Thymus (tissue), 11 donors: ENCODE measurements at regions not wholly inside any gene's neighbourhood (a gene's known extent, or its start where the extent isn't known, plus 50 kb on each side); places are given as distances from the start of the nearest gene placed in this dataset.

Experiments used
- DNase-seq, 9 donors: peaks; one replicate each; pipeline ENCODE4 v3.0.0-alpha.2; 2013; ENCODE audit warnings: low spot score in 9 of 9, low read depth in 6 of 9, missing footprints in 1 of 9
- H3K27ac ChIP-seq, 2 donors: one replicate each; pipeline ENCODE4 v1.5.1; 2013; ENCODE audit warnings: control low read depth in 1 of 2, low read depth in 1 of 2, low read length in 1 of 2, mild to moderate bottlenecking in 1 of 2, moderate library complexity in 1 of 2
- H3K27me3 ChIP-seq, 2 donors: one replicate each; pipeline ENCODE4 v1.5.1; 2013; ENCODE audit warnings: low read length in 1 of 2; ENCODE audit not compliant: control insufficient read depth in 2 of 2, insufficient read depth in 1 of 2
- H3K36me3 ChIP-seq, 2 donors: one replicate each; pipeline ENCODE4 v1.5.1; 2013; ENCODE audit warnings: low read length in 1 of 2, mild to moderate bottlenecking in 1 of 2, moderate library complexity in 1 of 2; ENCODE audit not compliant: control insufficient read depth in 2 of 2, insufficient read depth in 2 of 2
- H3K4me1 ChIP-seq, 2 donors: one replicate each; pipeline ENCODE4 v1.5.1; 2013; ENCODE audit warnings: low read length in 2 of 2; ENCODE audit not compliant: control insufficient read depth in 2 of 2, insufficient read depth in 2 of 2
- H3K4me3 ChIP-seq, 2 donors: one replicate each; pipeline ENCODE4 v1.5.1; 2013; ENCODE audit warnings: low read length in 2 of 2, control low read depth in 1 of 2, mild to moderate bottlenecking in 1 of 2
- H3K9me3 ChIP-seq, 2 donors: one replicate each; pipeline ENCODE4 v1.5.1; 2013; ENCODE audit warnings: low read length in 1 of 2, mild to moderate bottlenecking in 1 of 2; ENCODE audit not compliant: control insufficient read depth in 2 of 2, insufficient read depth in 1 of 2
- WGBS: extraction: QIAGEN DNeasy Blood & Tissue Kit; methylation state at CpG from one replicate; pipeline ENCODE4 v1.1.7; 2013; 5-methylcytosine and 5-hydroxymethylcytosine counted together
- donor health status: healthy.

DNA sequence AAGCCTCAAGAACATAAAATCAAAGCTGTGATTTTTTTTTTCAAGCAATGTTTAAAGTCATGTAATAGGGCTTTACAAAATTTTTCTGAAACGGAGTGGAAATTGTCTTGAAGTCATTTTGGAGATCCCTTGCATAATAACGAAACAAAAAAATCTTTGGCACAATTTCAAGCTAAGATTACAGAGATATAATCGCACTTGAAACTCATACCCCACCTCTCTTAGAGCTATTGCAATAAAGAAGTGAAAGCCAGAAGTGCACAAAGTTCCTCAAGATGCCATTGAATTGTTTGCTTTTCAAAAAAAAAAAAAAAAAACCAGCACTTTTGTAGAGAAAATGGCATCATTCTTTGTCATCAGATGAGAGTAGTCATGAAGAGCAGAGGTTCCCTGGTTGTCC lies 152.3 kb downstream of the PAX3 start:
- H3K4me1 ChIP-seq, result no peaks in the 10 kb centered on the region
- WGBS, result 85% methylated on average over 3 of the region's 3 CpGs
- DNase-seq, result no peak

DNA sequence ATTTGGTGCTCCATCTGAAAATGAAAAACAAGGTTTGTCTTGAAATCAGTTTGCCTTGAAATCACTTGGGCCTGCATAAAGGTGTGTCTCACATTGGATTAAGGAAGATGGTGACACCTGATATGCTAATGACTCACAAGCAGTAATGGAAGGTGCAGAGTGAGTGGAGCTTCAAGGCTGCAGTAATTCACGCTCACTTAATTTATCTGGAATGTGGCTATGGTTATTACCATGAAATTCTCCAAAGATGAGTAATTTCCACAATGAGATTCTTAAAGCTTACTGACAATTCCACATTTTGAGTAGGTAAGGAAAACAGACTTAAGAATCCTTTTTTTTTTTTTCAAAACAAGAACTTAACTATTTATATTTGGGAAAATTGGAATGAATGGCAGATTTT lies 156.8 kb downstream of the PAX3 start:
- no peak for DNase-seq
- Histone ChIP-seq H3K27me3 (no peaks in the 10 kb centered on the region), H3K4me3 (no peak overlapping the region), H3K27ac (no peak overlapping the region), H3K9me3 (no peaks in the 10 kb centered on the region), H3K36me3 (no peaks in the 10 kb centered on the region), H3K4me1 (no peaks in the 10 kb centered on the region)
- 93% methylated on average over 1 of the region's 1 CpG for WGBS

More for the DNA sequence above, 152.3 kb downstream of the PAX3 start:
- Histone ChIP-seq H3K4me3 (no peak overlapping the region), H3K9me3 (no peaks in the 10 kb centered on the region), H3K27me3 (no peaks in the 10 kb centered on the region), H3K27ac (no peak overlapping the region), H3K36me3 (no peaks in the 10 kb centered on the region)

DNA sequence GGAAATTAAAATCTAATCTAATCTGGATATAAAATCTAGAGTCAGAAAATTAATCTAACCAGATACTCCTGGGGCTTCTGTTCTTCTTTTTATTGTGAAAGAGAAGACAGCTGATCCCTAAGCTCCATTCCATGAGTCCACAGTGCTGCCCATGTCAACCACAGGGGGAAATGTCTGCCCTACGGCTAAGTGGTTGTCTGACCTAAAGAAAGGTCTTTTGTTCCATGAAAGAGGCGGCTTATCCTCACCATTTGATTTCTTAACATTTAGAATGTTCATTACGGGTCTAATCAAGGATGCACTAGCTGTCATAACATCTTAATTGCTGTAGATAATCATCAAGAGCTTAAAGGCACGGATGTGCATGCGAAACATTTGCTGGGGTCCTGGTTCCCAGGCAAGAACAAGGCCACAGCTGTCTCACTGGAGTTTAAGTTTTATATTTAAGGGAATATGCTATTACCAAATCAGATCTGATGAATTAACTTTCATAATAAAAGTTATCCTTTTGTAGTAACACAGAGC lies 162.6 kb downstream of the PAX3 start:
- WGBS, result 91% methylated on average over 5 of the region's 5 CpGs
- no peak for DNase-seq
- Histone ChIP-seq H3K36me3 (no peaks in the 10 kb centered on the region), H3K27me3 (no peaks in the 10 kb centered on the region), H3K4me1 (no peaks in the 10 kb centered on the region), H3K4me3 (no peak overlapping the region), H3K9me3 (no peaks in the 10 kb centered on the region), H3K27ac (no peak overlapping the region)

DNA sequence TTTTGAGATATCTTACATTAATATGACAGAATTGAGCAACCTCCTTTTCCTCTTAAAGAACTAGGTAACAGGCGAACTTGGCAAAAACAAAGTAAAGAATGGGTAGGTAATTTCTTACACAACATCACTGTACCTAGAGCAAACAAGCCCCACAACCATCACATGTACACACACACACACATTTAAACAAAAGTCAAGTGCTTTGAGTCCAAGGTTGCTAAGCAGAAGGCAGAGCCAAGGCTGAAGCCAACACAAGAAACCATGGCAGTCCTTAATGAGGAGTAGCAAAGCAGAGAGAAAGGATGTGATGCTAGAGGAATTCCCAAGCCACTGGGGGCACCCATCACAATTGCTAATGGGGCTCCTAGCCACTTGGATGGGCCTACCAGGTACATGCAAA lies 164.1 kb downstream of the PAX3 start:
- Histone ChIP-seq H3K4me1 (no peaks in the 10 kb centered on the region), H3K36me3 (no peaks in the 10 kb centered on the region), H3K27me3 (no peaks in the 10 kb centered on the region), H3K9me3 (no peaks in the 10 kb centered on the region), H3K27ac (no peak overlapping the region), H3K4me3 (no peak overlapping the region)
- WGBS, result 95% methylated on average over 1 of the region's 1 CpG
- DNase-seq, result no peak

DNA sequence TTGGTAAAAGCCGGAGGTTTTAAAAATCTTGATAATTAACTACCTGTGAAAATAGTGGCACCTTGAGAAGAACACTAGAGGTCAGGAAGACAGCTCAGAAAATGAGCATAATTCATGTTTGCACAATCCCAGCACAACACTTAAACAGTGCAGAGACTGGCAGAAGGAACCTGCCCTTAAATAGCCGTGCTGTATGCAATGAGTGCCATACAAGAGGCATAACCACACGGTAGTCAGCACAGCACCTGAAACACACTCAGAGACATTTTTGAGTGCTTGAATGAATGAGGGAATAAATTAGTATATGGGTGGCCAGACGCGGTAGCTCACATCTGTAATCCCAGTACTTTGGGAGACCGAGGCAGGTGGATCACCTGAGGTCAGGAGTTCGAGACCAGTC lies 164.9 kb downstream of the PAX3 start:
- H3K27me3 ChIP-seq, result no peaks in the 10 kb centered on the region
- H3K27ac ChIP-seq, result no peak overlapping the region
- no peaks in the 10 kb centered on the region for H3K9me3 ChIP-seq
- no peaks in the 10 kb centered on the region for H3K36me3 ChIP-seq
- H3K4me3 ChIP-seq, result no peak overlapping the region
- WGBS, result 91% methylated on average over 7 of the region's 7 CpGs
- no peak for DNase-seq
- H3K4me1 ChIP-seq, result no peaks in the 10 kb centered on the region

DNA sequence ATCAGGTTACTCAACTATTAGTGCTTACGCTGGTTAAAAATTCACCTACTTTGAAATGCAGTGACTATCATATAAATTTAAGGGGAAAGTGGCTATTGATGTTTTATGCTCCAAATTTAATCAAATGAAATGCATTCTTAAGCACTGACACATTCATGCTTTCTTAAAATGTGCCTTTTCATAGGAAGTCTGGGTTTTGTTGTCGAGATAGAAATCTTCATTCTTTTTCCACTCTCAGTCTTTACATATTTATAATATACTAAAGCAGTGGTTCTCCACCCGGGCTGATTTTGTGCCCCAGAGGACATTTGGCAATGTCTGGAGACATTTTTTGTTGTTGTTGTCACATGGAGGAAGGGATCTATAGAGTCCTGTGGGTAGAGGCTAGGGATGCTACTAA lies 167.9 kb downstream of the PAX3 start:
- no peaks in the 10 kb centered on the region for H3K4me1 ChIP-seq
- no peaks in the 10 kb centered on the region for H3K9me3 ChIP-seq
- H3K27me3 ChIP-seq, result no peaks in the 10 kb centered on the region
- 81% methylated on average over 3 of the region's 3 CpGs for WGBS
- no peak for DNase-seq
- no peak overlapping the region for H3K4me3 ChIP-seq
- no peaks in the 10 kb centered on the region for H3K36me3 ChIP-seq
- no peak overlapping the region for H3K27ac ChIP-seq

DNA sequence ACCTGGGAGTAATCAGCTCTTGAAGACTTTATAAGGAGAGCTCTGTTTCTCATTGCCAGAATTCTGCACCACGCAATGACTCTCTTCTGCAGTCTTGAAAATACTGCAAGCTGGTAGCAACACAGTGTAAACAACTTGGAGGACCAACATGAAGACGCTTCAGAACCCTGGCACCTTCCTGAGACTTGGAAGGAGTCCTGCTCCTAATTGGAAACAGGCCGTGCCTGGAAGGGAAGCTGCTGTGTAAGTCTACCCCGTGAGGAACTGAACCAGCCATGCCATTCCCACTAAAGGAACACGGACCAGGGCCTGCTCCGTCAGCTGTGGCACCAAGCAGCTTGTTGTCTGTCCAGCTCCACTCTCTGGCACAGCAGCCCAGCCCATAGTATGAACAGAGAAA lies 171.1 kb downstream of the PAX3 start:
- H3K36me3 ChIP-seq, result no peaks in the 10 kb centered on the region
- no peaks in the 10 kb centered on the region for H3K4me1 ChIP-seq
- H3K9me3 ChIP-seq, result no peaks in the 10 kb centered on the region
- DNase-seq, result no peak
- no peak overlapping the region for H3K27ac ChIP-seq
- no peaks in the 10 kb centered on the region for H3K27me3 ChIP-seq
- WGBS, result 75% methylated on average over 6 of the region's 6 CpGs
- H3K4me3 ChIP-seq, result no peak overlapping the region

DNA sequence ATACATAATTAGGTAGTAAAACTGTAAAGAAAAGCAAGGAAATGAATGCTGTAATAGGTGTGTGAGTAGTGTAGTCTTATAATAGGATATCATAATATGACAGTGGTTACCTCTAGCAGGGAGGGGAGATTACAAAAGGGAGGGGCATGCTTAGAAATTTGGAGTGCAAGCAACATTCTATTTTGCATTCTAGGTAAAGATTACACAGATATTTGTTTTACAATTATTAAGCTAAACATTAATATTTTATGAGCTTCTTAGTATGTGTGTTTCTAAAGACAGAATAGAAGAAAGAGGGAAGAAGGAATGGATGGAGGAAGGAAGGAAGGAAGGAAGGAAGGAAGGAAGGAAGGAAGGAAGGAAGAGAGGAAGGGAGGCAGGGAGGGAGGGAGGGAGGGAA lies 177.9 kb downstream of the PAX3 start:
- no peaks in the 10 kb centered on the region for H3K27me3 ChIP-seq
- no peak overlapping the region for H3K4me3 ChIP-seq
- DNase-seq, result no peak
- no peaks in the 10 kb centered on the region for H3K36me3 ChIP-seq
- H3K27ac ChIP-seq, result no peak overlapping the region
- no peaks in the 10 kb centered on the region for H3K4me1 ChIP-seq
- H3K9me3 ChIP-seq, result no peaks in the 10 kb centered on the region

DNA sequence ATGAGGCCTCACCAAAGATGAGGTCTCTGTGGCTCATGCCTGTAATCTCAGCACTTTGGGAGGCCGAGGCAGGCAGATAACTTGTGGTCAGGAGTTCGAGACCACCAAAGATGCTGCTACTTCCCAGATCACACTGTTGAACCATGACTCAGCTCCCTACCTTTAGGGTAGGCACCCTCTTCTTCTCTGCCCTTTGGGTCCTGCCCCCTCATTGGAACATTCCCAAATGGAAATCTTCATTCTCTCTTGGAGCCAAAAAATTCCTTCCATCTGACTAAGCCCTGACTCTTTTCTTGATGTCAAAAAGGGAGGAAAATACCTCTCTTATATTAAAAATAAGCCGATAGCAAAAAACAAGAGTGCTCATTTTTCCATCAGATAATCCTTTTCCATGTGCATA lies 183.5 kb downstream of the PAX3 start:
- no peaks in the 10 kb centered on the region for H3K4me1 ChIP-seq
- no peaks in the 10 kb centered on the region for H3K36me3 ChIP-seq
- no peaks in the 10 kb centered on the region for H3K27me3 ChIP-seq
- H3K4me3 ChIP-seq, result no peak overlapping the region
- no peaks in the 10 kb centered on the region for H3K9me3 ChIP-seq
- WGBS, result 92% methylated on average over 3 of the region's 3 CpGs
- DNase-seq, result no peak
- H3K27ac ChIP-seq, result no peak overlapping the region
